HepG2 (cell line): ENCODE measurements at regions not wholly inside any gene's neighbourhood (a gene's known extent, or its start where the extent isn't known, plus 50 kb on each side); places are given as distances from the start of the nearest gene placed in this dataset.

Experiments used
- ATAC-seq: fragments of 200-7000 bp; cut with Tn5 transposase; 3 replicates; pipeline ENCODE4 v1.9.1; 2020; ENCODE audit warnings: mild to moderate bottlenecking, moderate library complexity
- BruUV-seq: library from RNA; stranded (reverse); fragments of 400-500 nt; replicated peaks from 2 replicates; lab custom pipeline; 2021; lab: Mats Ljungman, UMichigan
- CTCF ChIA-PET: fragments of 300-600 bp; formaldehyde crosslinking; extraction: SDS; loops from one replicate; lab custom pipeline; 2021; ENCODE audit warnings: low total read pairs, inconsistent platforms, low intra/inter-chr PET ratio; lab: Yijun Ruan, JAX
- POLR2A ChIA-PET: fragments of 350-600 bp; sonication (Branson Sonifier 250); formaldehyde crosslinking; loops from one replicate; lab custom pipeline; 2020; ENCODE audit warnings: antibody characterized with exemption, inconsistent platforms; lab: Yijun Ruan, JAX
- DNase-seq: peaks from one replicate; pipeline ENCODE4 v3.0.0-alpha.2; 2015; ENCODE audit warnings: low spot score
- FAIRE-seq: peaks from 3 replicates; lab custom pipeline; 2011; peaks lifted over from hg19 to GRCh38; lab: Jason Lieb, UNC
- H2AFZ ChIP-seq: one replicate; pipeline ENCODE4 v1.6.1; 2011; ENCODE audit warnings: low read length, inconsistent platforms
- H3K27ac ChIP-seq: fragments of 300-600 bp; 3 replicates; pipeline ENCODE4 v1.8.0; 2011; ENCODE audit warnings: mixed run types, mild to moderate bottlenecking, mixed read lengths, low read length, inconsistent platforms; ENCODE audit not compliant: insufficient read depth; ENCODE audit errors: extremely low read length
- H3K27me3 ChIP-seq, 2 experiments: fragments of 200-600 bp in 1 of 2; 2 replicates in 1 of 2; 3 replicates in 1 of 2; pipeline versions ENCODE4 v1.6.0 to v1.8.0; 2011; ENCODE audit warnings: low read length in 2 of 2, mild to moderate bottlenecking in 2 of 2, moderate library complexity in 2 of 2, inconsistent platforms in 1 of 2; ENCODE audit not compliant: insufficient read depth in 2 of 2, control insufficient read depth in 1 of 2
- H3K36me3 ChIP-seq, 2 experiments: fragments of 200-600 bp in 1 of 2; replicated peaks in 1 of 2; 2 replicates in 1 of 2; 3 replicates in 1 of 2; pipeline versions ENCODE4 v1.5.1 to v1.8.0; 2011; ENCODE audit warnings: low read length in 2 of 2, inconsistent platforms in 1 of 2; ENCODE audit not compliant: insufficient read depth in 2 of 2, control insufficient read depth in 1 of 2
- H3K4me1 ChIP-seq: 2 replicates; pipeline ENCODE4 v1.5.1; 2012; ENCODE audit warnings: low read length, inconsistent platforms; ENCODE audit not compliant: insufficient read depth
- H3K4me2 ChIP-seq: 2 replicates; pipeline ENCODE4 v1.6.0; 2011; ENCODE audit warnings: low read depth, low read length, inconsistent platforms
- H3K4me3 ChIP-seq, 3 experiments: fragments of 200-600 bp in 1 of 3; sonication (generic), shearing (Covaris generic) in 1 of 3; replicated peaks in 1 of 3; 2 replicates each; pipeline ENCODE4 v1.5.1; 2011 to 2016; ENCODE audit warnings: low read length in 3 of 3, inconsistent platforms in 2 of 3, low read depth in 2 of 3, mild to moderate bottlenecking in 2 of 3, control low read depth in 1 of 3, mixed read lengths in 1 of 3; ENCODE audit not compliant: insufficient read depth in 1 of 3
- H3K79me2 ChIP-seq: one replicate; pipeline ENCODE4 v1.6.1; 2011; ENCODE audit warnings: low read length, inconsistent platforms; ENCODE audit not compliant: insufficient read depth
- H3K9ac ChIP-seq: 2 replicates; pipeline ENCODE4 v1.6.0; 2011; ENCODE audit warnings: mild to moderate bottlenecking, low read depth, low read length, inconsistent platforms; ENCODE audit not compliant: insufficient read depth
- H3K9me3 ChIP-seq: 2 replicates; pipeline ENCODE4 v1.5.1; 2012; ENCODE audit warnings: mild to moderate bottlenecking, low read length
- H4K20me1 ChIP-seq: 2 replicates; pipeline ENCODE4 v1.6.0; 2011; ENCODE audit warnings: inconsistent platforms, mild to moderate bottlenecking, low read length, moderate library complexity; ENCODE audit not compliant: insufficient read depth
- GATAD1 ChIP-seq: IDR thresholded peaks from 2 replicates; pipeline ENCODE4 v1.6.1; 2016; ENCODE audit warnings: missing genetic modification reagents, missing compliant biosample characterization
- HNF4G ChIP-seq, 2 experiments: sonication (generic) in 1 of 2; formaldehyde crosslinking in 1 of 2; IDR thresholded peaks; 2 replicates each; pipeline versions ENCODE4 v1.4.0 to v1.6.1; 2011 to 2020; ENCODE audit warnings: borderline replicate concordance in 2 of 2, low read depth in 2 of 2, mild to moderate bottlenecking in 2 of 2, low read length in 1 of 2, missing genetic modification reagents in 1 of 2, moderate library complexity in 1 of 2
- KDM3A ChIP-seq: IDR thresholded peaks from 2 replicates; pipeline ENCODE4 v1.6.1; 2018; ENCODE audit warnings: low read depth, missing compliant biosample characterization
- POLR2G ChIP-seq: fragments of 200-400 bp; formaldehyde crosslinking; IDR thresholded peaks from 2 replicates; pipeline ENCODE4 v1.6.1; 2018; ENCODE audit warnings: mild to moderate bottlenecking, low read depth, low read length, moderate library complexity
- TRAFD1 ChIP-seq: sonication (generic); formaldehyde crosslinking; IDR thresholded peaks from 2 replicates; pipeline ENCODE4 v1.5.1; 2020; ENCODE audit warnings: missing genetic modification reagents, mild to moderate bottlenecking, borderline replicate concordance
- ZNF264 ChIP-seq: sonication (generic); formaldehyde crosslinking; IDR thresholded peaks from 2 replicates; pipeline ENCODE4 v1.4.0; 2020; ENCODE audit warnings: missing genetic modification reagents
- ZNF275 ChIP-seq: sonication (generic); formaldehyde crosslinking; IDR thresholded peaks from 2 replicates; pipeline ENCODE4 v1.8.0; 2022; ENCODE audit warnings: missing genetic modification reagents, mild to moderate bottlenecking, inconsistent platforms, borderline replicate concordance
- ZNF318 ChIP-seq: sonication (generic); formaldehyde crosslinking; IDR thresholded peaks from 2 replicates; pipeline ENCODE4 v1.4.0; 2020; ENCODE audit warnings: mild to moderate bottlenecking, missing genetic modification reagents
- ZNF354B ChIP-seq: sonication (generic); formaldehyde crosslinking; IDR thresholded peaks from 2 replicates; pipeline ENCODE4 v1.8.0; 2022; ENCODE audit warnings: mild to moderate bottlenecking, missing genetic modification reagents
- ZNF362 ChIP-seq: sonication (generic); formaldehyde crosslinking; IDR thresholded peaks from 2 replicates; pipeline ENCODE4 v1.4.0; 2020; ENCODE audit warnings: missing genetic modification reagents, mild to moderate bottlenecking, borderline replicate concordance
- ZNF383 ChIP-seq: sonication (generic); formaldehyde crosslinking; IDR thresholded peaks from 2 replicates; pipeline ENCODE4 v1.4.0; 2020; ENCODE audit warnings: missing genetic modification reagents, mild to moderate bottlenecking, borderline replicate concordance
- ZNF772 ChIP-seq: sonication (generic); formaldehyde crosslinking; IDR thresholded peaks from 2 replicates; pipeline ENCODE4 v1.5.0; 2020; ENCODE audit warnings: mild to moderate bottlenecking, missing genetic modification reagents
- WGBS: methylation state at CpG from one replicate; pipeline ENCODE4 v1.1.6; 2017; ENCODE audit warnings: low lambda C conversion rate; 5-methylcytosine and 5-hydroxymethylcytosine counted together
- in situ Hi-C: cut with HindIII; loops from 2 replicates; pipeline ENCODE4 v1.10.0; 2017; ENCODE audit warnings: low pct_unique_long_range_greater_than_20kb; ENCODE audit not compliant: extremely low pct_ligation_motif_present
- intact Hi-C: fragments of 100-400 bp; cut with micrococcal nuclease; formaldehyde crosslinking; loops from one replicate; pipeline ENCODE4 v1.10.0; 2022; ENCODE audit not compliant: unreplicated experiment

GRCh38 chr2:58700591-58700990, 459.5 kb upstream of the FANCL start:
- Histone ChIP-seq H3K27me3 (no peaks in the 10 kb centered on the region), H3K79me2 (no peaks in the 10 kb centered on the region), H3K4me3 (no peak overlapping the region), H3K4me2 (no peak overlapping the region), H3K9me3 (no peaks in the 10 kb centered on the region), H3K9ac (no peak overlapping the region), H4K20me1 (no peaks in the 10 kb centered on the region), H2AFZ (no peak overlapping the region), H3K4me1 (peaks cover 10% of the 10 kb centered on the region), H3K36me3 (no peaks in the 10 kb centered on the region), H3K27ac (no peak overlapping the region)
- in situ Hi-C loops (no loop called here), intact Hi-C loops (no loop called here)
- POLR2A ChIA-PET = no interaction called here
- no peak for DNase-seq
- no TSS peak for BruUV-seq
- ATAC-seq = no peak
- no peak for FAIRE-seq
- 0% methylated on average over 1 of the region's 1 CpG for WGBS
- TF ChIP-seq KDM3A (no peak), GATAD1 (CRISPR knock-in tag) (no peak), ZNF354B (CRISPR knock-in tag) (no peak), HNF4G (IDR thresholded peaks at IDR 0.05; ENCODE audit: borderline replicate concordance, low read depth, low read length) (no peak), HNF4G (CRISPR knock-in tag; IDR thresholded peaks at IDR 0.05; ENCODE audit: borderline replicate concordance, low read depth) (no peak), ZNF362 (no peak), ZNF264 (CRISPR knock-in tag) (no peak), ZNF318 (no peak), ZNF275 (CRISPR knock-in tag) (no peak), ZNF383 (no peak), POLR2G (no peak), ZNF772 (no peak), TRAFD1 (no peak)
- CTCF ChIA-PET = no interaction called here
